ENCODE measurements at regions not wholly inside any gene's neighbourhood (a gene's known extent, or its start where the extent isn't known, plus 50 kb on each side); places are given as distances from the start of the nearest gene placed in this dataset.

GRCh38 chr2:163983911-163984310 is 248.1 kb upstream of the FIGN start:
- no peak for TF ChIP-seq CTCF (IDR thresholded peaks at IDR 0.05)
- TF ChIP-seq POLR2A (IDR thresholded peaks at IDR 0.05), result no peak

Data from gastroesophageal sphincter (tissue), 3 donors.